ENCODE measurements at regions not wholly inside any gene's neighbourhood (a gene's known extent, or its start where the extent isn't known, plus 50 kb on each side); places are given as distances from the start of the nearest gene placed in this dataset.

- in situ Hi-C loops (cut with HindIII; ENCODE audit: low sequenced_read_pairs) = no loop called here
- H3K4me3 ChIP-seq (ENCODE audit: low read depth, low read length) = no peak overlapping the region
- DNase-seq (ENCODE audit: low read depth) = no peak
- no peak for TF ChIP-seq CTCF (IDR thresholded peaks at IDR 0.05; ENCODE audit: low read depth, low read length, missing control alignments)
Measured at GRCh38 chr20:52564594-52564993, 373.0 kb upstream of the ZFP64 start.

GRCh38 chr20:52552181-52552872 lies 360.7 kb upstream of the ZFP64 start:
- no peak overlapping the region for H3K4me3 ChIP-seq (ENCODE audit: low read depth, low read length)
- in situ Hi-C loops (cut with HindIII; ENCODE audit: low sequenced_read_pairs) = no loop called here
- no peak for TF ChIP-seq CTCF (IDR thresholded peaks at IDR 0.05; ENCODE audit: low read depth, low read length, missing control alignments)
- DNase-seq (ENCODE audit: low read depth) = no peak

- no peak for TF ChIP-seq CTCF (IDR thresholded peaks at IDR 0.05; ENCODE audit: low read depth, low read length, missing control alignments)
- in situ Hi-C loops (cut with HindIII; ENCODE audit: low sequenced_read_pairs) = no loop called here
- no peak overlapping the region for H3K4me3 ChIP-seq (ENCODE audit: low read depth, low read length)
- DNase-seq (ENCODE audit: low read depth) = no peak
Measured at GRCh38 chr20:52542131-52542530, 350.6 kb upstream of the ZFP64 start.

- H3K4me3 ChIP-seq (ENCODE audit: low read depth, low read length) = no peak overlapping the region
- DNase-seq (ENCODE audit: low read depth) = no peak
- no peak for TF ChIP-seq CTCF (IDR thresholded peaks at IDR 0.05; ENCODE audit: low read depth, low read length, missing control alignments)
- in situ Hi-C loops (cut with HindIII; ENCODE audit: low sequenced_read_pairs) = no loop called here
Measured at GRCh38 chr20:52540509-52540908, 348.9 kb upstream of the ZFP64 start.

- no peak overlapping the region for H3K4me3 ChIP-seq (ENCODE audit: low read depth, low read length)
- in situ Hi-C loops (cut with HindIII; ENCODE audit: low sequenced_read_pairs) = no loop called here
- DNase-seq (ENCODE audit: low read depth) = no peak
- TF ChIP-seq CTCF (IDR thresholded peaks at IDR 0.05; ENCODE audit: low read depth, low read length, missing control alignments) = no peak
Measured at GRCh38 chr20:52539891-52540290, 348.3 kb upstream of the ZFP64 start.

GRCh38 chr20:52536841-52537400 lies 345.3 kb upstream of the ZFP64 start:
- no peak for TF ChIP-seq CTCF (IDR thresholded peaks at IDR 0.05; ENCODE audit: low read depth, low read length, missing control alignments)
- no peak for DNase-seq (ENCODE audit: low read depth)
- in situ Hi-C loops (cut with HindIII; ENCODE audit: low sequenced_read_pairs) = no loop called here
- no peak overlapping the region for H3K4me3 ChIP-seq (ENCODE audit: low read depth, low read length)
